PFSK-1 (cell line): ENCODE measurements at regions not wholly inside any gene's neighbourhood (a gene's known extent, or its start where the extent isn't known, plus 50 kb on each side); places are given as distances from the start of the nearest gene placed in this dataset.

Experiments used
- FOXP2 ChIP-seq: optimal IDR thresholded peaks from 2 replicates; pipeline ENCODE3; 2011; ENCODE audit warnings: borderline replicate concordance, control low read depth, inconsistent platforms; ENCODE audit not compliant: insufficient read depth; ENCODE audit errors: extremely low read length, extremely low read depth
- POLR2AphosphoS5 ChIP-seq: IDR thresholded peaks from 2 replicates; pipeline ENCODE4 v1.6.1; 2012; ENCODE audit warnings: low read depth, mild to moderate bottlenecking, control low read depth, low read length, moderate library complexity
- SIN3A ChIP-seq: IDR thresholded peaks from 2 replicates; pipeline ENCODE4 v1.6.1; 2012; ENCODE audit warnings: mild to moderate bottlenecking, low read length, moderate library complexity, borderline replicate concordance; ENCODE audit not compliant: insufficient read depth
- TAF1 ChIP-seq: IDR thresholded peaks from 2 replicates; pipeline ENCODE4 v1.6.1; 2012; ENCODE audit warnings: low read length, control low read depth, borderline replicate concordance; ENCODE audit not compliant: insufficient read depth
- TF ChIP-seq, protein P1 (sequence below), 2 experiments: IDR thresholded peaks; 2 replicates each; pipeline versions ENCODE4 v1.6.1 to v1.8.0; 2011 to 2012; ENCODE audit warnings: low read depth in 2 of 2, low read length in 2 of 2, control low read depth in 1 of 2, inconsistent platforms in 1 of 2, mild to moderate bottlenecking in 1 of 2, moderate library complexity in 1 of 2; ENCODE audit not compliant: insufficient read depth in 1 of 2

DNA sequence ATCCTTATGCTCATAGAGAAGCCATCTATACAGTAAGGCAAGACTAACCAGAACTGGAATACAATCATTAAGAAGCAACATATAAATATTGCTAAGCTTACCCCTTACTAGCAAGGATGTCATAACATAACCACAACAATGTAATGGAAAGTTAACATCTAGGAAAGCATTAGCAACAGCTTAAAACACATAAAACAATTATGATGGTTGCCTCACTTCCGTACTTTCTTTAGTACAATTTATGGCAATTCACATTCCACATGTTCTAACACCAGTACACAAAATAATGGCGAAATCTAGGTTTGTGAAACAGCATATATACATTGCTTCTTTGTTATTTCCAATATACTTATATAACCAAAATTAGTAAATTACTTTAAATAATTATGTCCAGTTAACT lies 195.0 kb downstream of the AHR start:
- TF ChIP-seq TAF1 (no peak), POLR2AphosphoS5 (no peak), FOXP2 (no peak), SIN3A (no peak)
- TF ChIP-seq, protein P1, sequence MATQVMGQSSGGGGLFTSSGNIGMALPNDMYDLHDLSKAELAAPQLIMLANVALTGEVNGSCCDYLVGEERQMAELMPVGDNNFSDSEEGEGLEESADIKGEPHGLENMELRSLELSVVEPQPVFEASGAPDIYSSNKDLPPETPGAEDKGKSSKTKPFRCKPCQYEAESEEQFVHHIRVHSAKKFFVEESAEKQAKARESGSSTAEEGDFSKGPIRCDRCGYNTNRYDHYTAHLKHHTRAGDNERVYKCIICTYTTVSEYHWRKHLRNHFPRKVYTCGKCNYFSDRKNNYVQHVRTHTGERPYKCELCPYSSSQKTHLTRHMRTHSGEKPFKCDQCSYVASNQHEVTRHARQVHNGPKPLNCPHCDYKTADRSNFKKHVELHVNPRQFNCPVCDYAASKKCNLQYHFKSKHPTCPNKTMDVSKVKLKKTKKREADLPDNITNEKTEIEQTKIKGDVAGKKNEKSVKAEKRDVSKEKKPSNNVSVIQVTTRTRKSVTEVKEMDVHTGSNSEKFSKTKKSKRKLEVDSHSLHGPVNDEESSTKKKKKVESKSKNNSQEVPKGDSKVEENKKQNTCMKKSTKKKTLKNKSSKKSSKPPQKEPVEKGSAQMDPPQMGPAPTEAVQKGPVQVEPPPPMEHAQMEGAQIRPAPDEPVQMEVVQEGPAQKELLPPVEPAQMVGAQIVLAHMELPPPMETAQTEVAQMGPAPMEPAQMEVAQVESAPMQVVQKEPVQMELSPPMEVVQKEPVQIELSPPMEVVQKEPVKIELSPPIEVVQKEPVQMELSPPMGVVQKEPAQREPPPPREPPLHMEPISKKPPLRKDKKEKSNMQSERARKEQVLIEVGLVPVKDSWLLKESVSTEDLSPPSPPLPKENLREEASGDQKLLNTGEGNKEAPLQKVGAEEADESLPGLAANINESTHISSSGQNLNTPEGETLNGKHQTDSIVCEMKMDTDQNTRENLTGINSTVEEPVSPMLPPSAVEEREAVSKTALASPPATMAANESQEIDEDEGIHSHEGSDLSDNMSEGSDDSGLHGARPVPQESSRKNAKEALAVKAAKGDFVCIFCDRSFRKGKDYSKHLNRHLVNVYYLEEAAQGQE (IDR thresholded peaks at IDR 0.05; ENCODE audit: insufficient read depth in 1 of 2, low read depth in 2 of 2, low read length in 2 of 2) = no peak

DNA sequence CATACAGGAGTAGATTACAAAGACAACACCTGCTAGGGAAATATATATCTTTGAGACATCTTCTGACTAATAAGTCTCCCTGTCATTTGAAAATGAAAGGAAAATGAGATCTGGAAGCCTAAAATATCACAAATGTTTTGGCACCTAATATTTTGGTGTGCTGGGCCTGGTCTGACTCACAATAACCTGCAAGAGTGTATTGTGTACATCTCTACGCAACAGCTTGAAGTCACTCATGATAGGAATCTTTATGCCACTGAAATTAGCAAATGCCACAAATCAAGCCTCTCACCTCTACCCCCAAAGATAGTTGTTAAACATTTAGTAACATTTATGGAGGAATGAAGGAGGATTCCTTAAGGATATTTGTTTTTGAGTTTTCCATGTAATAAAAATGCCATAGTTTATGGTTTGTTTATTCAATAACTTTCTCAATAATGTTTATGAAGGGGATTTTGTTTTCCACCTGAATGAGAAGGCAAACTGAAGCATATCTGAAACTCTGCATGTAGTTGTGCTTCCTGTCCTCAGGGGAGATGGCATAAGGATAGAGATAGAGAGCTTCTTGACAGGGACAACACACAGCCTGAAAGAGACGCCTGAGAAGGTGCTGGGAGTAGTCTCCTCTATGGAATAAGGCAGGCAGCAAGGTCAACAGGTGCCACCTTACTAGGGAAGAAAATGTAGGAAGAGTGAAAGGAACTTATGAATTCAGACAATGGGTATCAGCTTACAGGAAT lies 197.4 kb downstream of the AHR start:
- TF ChIP-seq TAF1 (no peak), FOXP2 (no peak), POLR2AphosphoS5 (no peak), SIN3A (no peak)
- TF ChIP-seq, protein P1 (IDR thresholded peaks at IDR 0.05; ENCODE audit: insufficient read depth in 1 of 2, low read depth in 2 of 2, low read length in 2 of 2) = no peak

DNA sequence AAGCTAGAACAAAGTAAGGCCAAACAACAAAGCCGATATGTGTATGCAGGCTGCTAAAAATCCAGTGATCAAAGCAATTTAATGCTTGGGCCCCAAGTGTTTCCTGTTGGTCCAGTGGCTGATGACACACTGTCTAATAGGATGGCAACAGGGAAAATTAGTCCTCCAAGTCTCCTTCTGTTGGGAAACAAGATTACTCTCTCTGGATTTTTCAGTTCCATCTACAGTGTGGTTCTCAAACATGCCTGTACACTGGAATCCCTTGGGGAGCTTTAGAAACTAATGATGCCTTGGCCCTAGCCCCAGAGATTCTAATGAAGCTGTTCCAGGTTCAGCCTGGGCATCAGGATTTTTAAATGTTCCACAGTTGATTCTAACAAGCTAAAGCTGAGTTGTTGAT lies 198.7 kb downstream of the AHR start:
- TF ChIP-seq TAF1 = no peak
- TF ChIP-seq SIN3A = no peak
- no peak for TF ChIP-seq POLR2AphosphoS5
- TF ChIP-seq, protein P1 (IDR thresholded peaks at IDR 0.05; ENCODE audit: insufficient read depth in 1 of 2, low read depth in 2 of 2, low read length in 2 of 2) = no peak
- TF ChIP-seq FOXP2 = no peak

DNA sequence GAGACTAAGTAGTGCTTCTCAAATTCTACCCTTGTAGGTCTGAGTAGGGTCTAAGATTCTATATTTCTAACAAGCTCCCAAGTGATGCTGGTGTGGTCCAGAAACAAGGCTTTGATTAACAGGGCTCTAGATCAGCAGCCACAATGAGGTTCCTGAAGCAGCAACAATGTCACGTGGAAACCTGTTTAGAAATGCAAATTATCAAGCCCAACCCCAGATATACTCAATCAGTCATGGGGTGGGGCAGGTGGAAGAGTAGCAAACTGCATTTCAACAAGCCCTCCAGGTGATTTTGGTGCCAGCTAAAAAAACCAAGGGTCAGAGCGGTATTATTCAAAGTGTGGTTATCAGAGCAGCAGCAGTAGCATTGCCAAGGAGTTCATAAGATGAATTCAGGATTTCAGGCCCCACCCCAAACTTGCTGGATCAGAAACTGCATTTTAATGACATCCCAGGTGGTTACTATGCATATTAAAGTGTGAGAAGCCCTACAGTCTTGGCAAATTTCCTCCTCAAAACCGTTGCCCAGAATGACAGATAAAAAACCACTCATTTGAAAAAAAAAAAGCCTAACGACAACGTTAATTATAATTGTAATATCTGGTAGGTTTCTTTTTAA lies 199.2 kb downstream of the AHR start:
- no peak for TF ChIP-seq FOXP2
- TF ChIP-seq POLR2AphosphoS5 = no peak
- TF ChIP-seq SIN3A = no peak
- no peak for TF ChIP-seq TAF1
- TF ChIP-seq, protein P1 (IDR thresholded peaks at IDR 0.05; ENCODE audit: insufficient read depth in 1 of 2, low read depth in 2 of 2, low read length in 2 of 2) = no peak
